HL-60 (cell line): ENCODE measurements at regions not wholly inside any gene's neighbourhood (a gene's known extent, or its start where the extent isn't known, plus 50 kb on each side); places are given as distances from the start of the nearest gene placed in this dataset.

ENCODE experiments used
- SPI1 ChIP-seq: IDR thresholded peaks from 2 replicates; pipeline ENCODE4 v1.6.1; 2012; ENCODE audit warnings: low read depth, mild to moderate bottlenecking, borderline replicate concordance
- TF ChIP-seq, protein P1 (sequence below): IDR thresholded peaks from one replicate; pipeline ENCODE4 v1.5.1; 2011; ENCODE audit warnings: low read length, control low read depth, inconsistent platforms; ENCODE audit not compliant: insufficient read depth
- TF ChIP-seq, protein P2 (sequence below): IDR thresholded peaks from 2 replicates; pipeline ENCODE4 v1.6.1; 2012; ENCODE audit warnings: low read depth; ENCODE audit not compliant: insufficient replicate concordance

DNA sequence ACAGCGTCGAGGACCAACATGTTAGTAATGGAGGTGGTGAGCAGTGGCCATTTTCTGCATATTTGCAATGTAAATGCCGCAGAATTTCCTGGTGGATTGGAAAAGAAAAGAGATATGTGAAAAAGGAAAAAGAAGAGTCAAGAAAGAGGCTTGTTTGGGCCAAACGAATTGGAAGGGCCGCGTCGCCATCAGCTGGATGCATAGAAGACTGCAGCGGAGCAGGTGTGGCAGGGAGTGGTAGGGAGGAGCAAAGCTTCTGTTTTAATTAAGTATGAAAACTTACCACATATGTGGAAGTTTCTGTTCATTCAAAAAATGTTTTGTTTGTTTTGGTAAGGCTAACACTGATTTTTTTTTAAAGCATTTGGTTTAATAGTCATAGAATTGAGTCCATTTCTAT, 690.7 kb downstream of the NCAM2 start:
- TF ChIP-seq, protein P1, sequence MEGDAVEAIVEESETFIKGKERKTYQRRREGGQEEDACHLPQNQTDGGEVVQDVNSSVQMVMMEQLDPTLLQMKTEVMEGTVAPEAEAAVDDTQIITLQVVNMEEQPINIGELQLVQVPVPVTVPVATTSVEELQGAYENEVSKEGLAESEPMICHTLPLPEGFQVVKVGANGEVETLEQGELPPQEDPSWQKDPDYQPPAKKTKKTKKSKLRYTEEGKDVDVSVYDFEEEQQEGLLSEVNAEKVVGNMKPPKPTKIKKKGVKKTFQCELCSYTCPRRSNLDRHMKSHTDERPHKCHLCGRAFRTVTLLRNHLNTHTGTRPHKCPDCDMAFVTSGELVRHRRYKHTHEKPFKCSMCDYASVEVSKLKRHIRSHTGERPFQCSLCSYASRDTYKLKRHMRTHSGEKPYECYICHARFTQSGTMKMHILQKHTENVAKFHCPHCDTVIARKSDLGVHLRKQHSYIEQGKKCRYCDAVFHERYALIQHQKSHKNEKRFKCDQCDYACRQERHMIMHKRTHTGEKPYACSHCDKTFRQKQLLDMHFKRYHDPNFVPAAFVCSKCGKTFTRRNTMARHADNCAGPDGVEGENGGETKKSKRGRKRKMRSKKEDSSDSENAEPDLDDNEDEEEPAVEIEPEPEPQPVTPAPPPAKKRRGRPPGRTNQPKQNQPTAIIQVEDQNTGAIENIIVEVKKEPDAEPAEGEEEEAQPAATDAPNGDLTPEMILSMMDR = no peak
- TF ChIP-seq, protein P2, sequence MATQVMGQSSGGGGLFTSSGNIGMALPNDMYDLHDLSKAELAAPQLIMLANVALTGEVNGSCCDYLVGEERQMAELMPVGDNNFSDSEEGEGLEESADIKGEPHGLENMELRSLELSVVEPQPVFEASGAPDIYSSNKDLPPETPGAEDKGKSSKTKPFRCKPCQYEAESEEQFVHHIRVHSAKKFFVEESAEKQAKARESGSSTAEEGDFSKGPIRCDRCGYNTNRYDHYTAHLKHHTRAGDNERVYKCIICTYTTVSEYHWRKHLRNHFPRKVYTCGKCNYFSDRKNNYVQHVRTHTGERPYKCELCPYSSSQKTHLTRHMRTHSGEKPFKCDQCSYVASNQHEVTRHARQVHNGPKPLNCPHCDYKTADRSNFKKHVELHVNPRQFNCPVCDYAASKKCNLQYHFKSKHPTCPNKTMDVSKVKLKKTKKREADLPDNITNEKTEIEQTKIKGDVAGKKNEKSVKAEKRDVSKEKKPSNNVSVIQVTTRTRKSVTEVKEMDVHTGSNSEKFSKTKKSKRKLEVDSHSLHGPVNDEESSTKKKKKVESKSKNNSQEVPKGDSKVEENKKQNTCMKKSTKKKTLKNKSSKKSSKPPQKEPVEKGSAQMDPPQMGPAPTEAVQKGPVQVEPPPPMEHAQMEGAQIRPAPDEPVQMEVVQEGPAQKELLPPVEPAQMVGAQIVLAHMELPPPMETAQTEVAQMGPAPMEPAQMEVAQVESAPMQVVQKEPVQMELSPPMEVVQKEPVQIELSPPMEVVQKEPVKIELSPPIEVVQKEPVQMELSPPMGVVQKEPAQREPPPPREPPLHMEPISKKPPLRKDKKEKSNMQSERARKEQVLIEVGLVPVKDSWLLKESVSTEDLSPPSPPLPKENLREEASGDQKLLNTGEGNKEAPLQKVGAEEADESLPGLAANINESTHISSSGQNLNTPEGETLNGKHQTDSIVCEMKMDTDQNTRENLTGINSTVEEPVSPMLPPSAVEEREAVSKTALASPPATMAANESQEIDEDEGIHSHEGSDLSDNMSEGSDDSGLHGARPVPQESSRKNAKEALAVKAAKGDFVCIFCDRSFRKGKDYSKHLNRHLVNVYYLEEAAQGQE = no peak
- no peak for TF ChIP-seq SPI1
